ENCODE measurements at regions not wholly inside any gene's neighbourhood (a gene's known extent, or its start where the extent isn't known, plus 50 kb on each side); places are given as distances from the start of the nearest gene placed in this dataset.

- no peak for TF ChIP-seq ARNT (IDR thresholded peaks at IDR 0.05)
- TF ChIP-seq ZNF384 (IDR thresholded peaks at IDR 0.05): no peak
- no peak for TF ChIP-seq ELF4 (IDR thresholded peaks at IDR 0.05)
- no peak for TF ChIP-seq SP1 (IDR thresholded peaks at IDR 0.05)
- TF ChIP-seq HDGF (IDR thresholded peaks at IDR 0.05; ENCODE audit: borderline replicate concordance): no peak
- no peak for TF ChIP-seq TARDBP (IDR thresholded peaks at IDR 0.05)
- TF ChIP-seq FOXM1 (IDR thresholded peaks at IDR 0.05; ENCODE audit: borderline replicate concordance): no peak
- TF ChIP-seq L3MBTL2 (conservative IDR thresholded peaks at IDR 0.05): no peak
These were observed 62.0 kb upstream of the SORCS3 start for GRCh38 chr10:104579136-104579535.

All from HEK293T (cell line).